Prostate gland (tissue), 2 donors: ENCODE measurements at regions not wholly inside any gene's neighbourhood (a gene's known extent, or its start where the extent isn't known, plus 50 kb on each side); places are given as distances from the start of the nearest gene placed in this dataset.

Experiments used
- DNase-seq: peaks from one replicate; pipeline ENCODE4 v3.0.0-alpha.2; 2019; ENCODE audit warnings: low spot score
- H3K27ac ChIP-seq, 2 donors: fragments of 200-600 bp; sonication (generic); 2 replicates each; pipeline ENCODE4 v1.5.1; 2017 to 2019
- H3K27me3 ChIP-seq: fragments of 200-600 bp; sonication (generic); replicated peaks from 2 replicates; pipeline ENCODE4 v1.5.1; 2019; ENCODE audit not compliant: insufficient read depth
- H3K36me3 ChIP-seq, 2 donors: fragments of 200-600 bp; sonication (generic); 1 replicate in 1 of 2; 2 replicates in 1 of 2; pipeline versions ENCODE4 v1.5.1 to v1.8.1; 2017 to 2019
- H3K4me1 ChIP-seq: fragments of 200-600 bp; sonication (generic); replicated peaks from 2 replicates; pipeline ENCODE4 v1.5.1; 2019
- H3K4me3 ChIP-seq, 2 donors: fragments of 200-600 bp; sonication (generic); 2 replicates each; pipeline ENCODE4 v1.5.1; 2017 to 2019
- H3K9me3 ChIP-seq: fragments of 200-600 bp; sonication (generic); 2 replicates; pipeline ENCODE4 v1.5.1; 2017
- CTCF ChIP-seq, 4 experiments: fragments of 200-600 bp in 2 of 4; fragments of 450-650 bp in 2 of 4; sonication (generic) in 2 of 4; IDR thresholded peaks; 1 replicate in 3 of 4; 2 replicates in 1 of 4; pipeline ENCODE4 v1.5.1; 2016 to 2019; ENCODE audit warnings: antibody characterized with exemption in 4 of 4, mild to moderate bottlenecking in 2 of 4, moderate library complexity in 2 of 4
- POLR2A ChIP-seq: fragments of 450-650 bp; IDR thresholded peaks from one replicate; pipeline ENCODE4 v1.6.1; 2016; ENCODE audit warnings: antibody characterized with exemption, mild to moderate bottlenecking
- POLR2AphosphoS5 ChIP-seq: sonication (generic); formaldehyde crosslinking; IDR thresholded peaks from one replicate; pipeline ENCODE4 v1.6.1; 2017; ENCODE audit warnings: antibody characterized with exemption
- WGBS: methylation state at CpG from one replicate; pipeline ENCODE4 v1.1.5; 2018; 5-methylcytosine and 5-hydroxymethylcytosine counted together
- intact Hi-C: fragments of 100-400 bp; cut with DNase I; formaldehyde crosslinking; loops from one replicate; pipeline ENCODE4 v1.14.2; 2022

- intact Hi-C loops, result no loop called here
- DNase-seq, result no peak
- H3K4me1 ChIP-seq, result no peaks in the 10 kb centered on the region
- H3K27me3 ChIP-seq, result no peaks in the 10 kb centered on the region
- no peak for TF ChIP-seq POLR2A
- no peak for TF ChIP-seq POLR2AphosphoS5
- no peak for TF ChIP-seq CTCF (IDR thresholded peaks at IDR 0.05)
- H3K27ac ChIP-seq, result no peak overlapping the region
- WGBS, result 85% methylated on average over 2 of the region's 2 CpGs
- no peak overlapping the region for H3K4me3 ChIP-seq
- no peaks in the 10 kb centered on the region for H3K9me3 ChIP-seq
- H3K36me3 ChIP-seq, result no peaks in the 10 kb centered on the region
These were observed 94.0 kb upstream of the PCGF5 start for GRCh38 chr10:91126471-91126870.

DNA sequence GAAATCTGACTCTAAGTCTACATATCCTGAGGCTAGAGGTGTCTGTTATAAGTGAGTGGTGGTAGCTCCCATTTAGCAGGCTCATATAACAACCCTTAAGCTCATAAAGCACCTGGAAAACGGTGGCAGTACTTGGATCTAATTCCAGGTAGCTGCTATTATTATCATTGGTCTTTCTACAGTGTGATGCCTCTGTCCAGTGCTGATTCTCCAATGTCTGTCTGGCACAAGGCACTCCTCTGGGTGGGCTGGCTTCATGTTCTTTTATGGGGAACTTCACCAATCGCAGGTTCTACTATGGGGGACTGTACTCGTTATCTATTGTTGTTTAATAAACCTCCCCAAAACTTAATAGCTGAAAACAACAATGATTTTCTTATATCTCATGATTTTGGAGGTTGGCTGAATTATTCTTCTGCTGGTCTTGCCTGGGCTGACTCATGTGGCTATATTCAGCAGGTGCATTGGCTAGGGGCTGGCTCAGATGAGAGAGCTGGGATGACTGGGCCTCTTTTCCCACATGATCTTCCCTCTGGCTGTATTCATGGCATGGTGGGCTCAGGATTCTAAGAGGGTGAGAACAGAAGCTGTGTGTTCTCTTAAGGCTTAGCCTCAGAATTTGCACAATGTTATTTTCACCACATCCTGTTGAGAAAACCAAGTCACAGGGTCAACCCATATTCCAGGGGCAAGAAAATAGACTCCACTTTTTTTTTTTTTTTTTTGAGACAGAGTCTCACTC, 93.0 kb upstream of the PCGF5 start:
- no peaks in the 10 kb centered on the region for H3K9me3 ChIP-seq
- DNase-seq, result no peak
- intact Hi-C loops, result no loop called here
- TF ChIP-seq POLR2A (no peak), POLR2AphosphoS5 (no peak), CTCF (IDR thresholded peaks at IDR 0.05) (no peak)
- H3K36me3 ChIP-seq, result no peaks in the 10 kb centered on the region
- no peak overlapping the region for H3K4me3 ChIP-seq
- no peaks in the 10 kb centered on the region for H3K27me3 ChIP-seq
- 61% methylated on average over 3 of the region's 3 CpGs for WGBS
- H3K4me1 ChIP-seq, result no peaks in the 10 kb centered on the region
- no peak overlapping the region for H3K27ac ChIP-seq

DNA sequence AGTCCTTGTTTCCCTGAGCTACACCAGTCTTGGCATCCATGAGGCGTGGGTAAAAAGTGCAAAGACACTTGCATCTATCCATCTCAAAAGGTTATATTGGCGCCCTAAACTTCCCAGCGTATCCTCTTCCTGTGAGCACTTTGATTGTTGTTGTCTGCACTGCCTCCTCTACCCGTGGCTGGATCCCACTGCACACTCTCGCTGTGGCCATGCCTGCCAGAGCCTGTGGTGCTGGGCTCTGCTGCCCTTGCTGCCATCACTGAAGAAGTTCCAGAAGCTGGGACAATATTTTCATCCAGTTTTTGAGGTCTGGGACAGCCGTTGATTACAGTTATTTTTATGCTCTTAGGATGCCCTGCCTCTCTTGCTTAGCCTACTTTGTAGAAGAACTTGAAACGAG, 85.3 kb upstream of the PCGF5 start:
- Histone ChIP-seq H3K4me3 (no peak overlapping the region), H3K4me1 (no peaks in the 10 kb centered on the region), H3K36me3 (no peaks in the 10 kb centered on the region), H3K27ac (no peak overlapping the region), H3K9me3 (no peaks in the 10 kb centered on the region), H3K27me3 (no peaks in the 10 kb centered on the region)
- 76% methylated on average over 7 of the region's 7 CpGs for WGBS
- intact Hi-C loops, result no loop called here
- DNase-seq, result no peak
- TF ChIP-seq CTCF (IDR thresholded peaks at IDR 0.05) (no peak), POLR2AphosphoS5 (no peak), POLR2A (no peak)

DNA sequence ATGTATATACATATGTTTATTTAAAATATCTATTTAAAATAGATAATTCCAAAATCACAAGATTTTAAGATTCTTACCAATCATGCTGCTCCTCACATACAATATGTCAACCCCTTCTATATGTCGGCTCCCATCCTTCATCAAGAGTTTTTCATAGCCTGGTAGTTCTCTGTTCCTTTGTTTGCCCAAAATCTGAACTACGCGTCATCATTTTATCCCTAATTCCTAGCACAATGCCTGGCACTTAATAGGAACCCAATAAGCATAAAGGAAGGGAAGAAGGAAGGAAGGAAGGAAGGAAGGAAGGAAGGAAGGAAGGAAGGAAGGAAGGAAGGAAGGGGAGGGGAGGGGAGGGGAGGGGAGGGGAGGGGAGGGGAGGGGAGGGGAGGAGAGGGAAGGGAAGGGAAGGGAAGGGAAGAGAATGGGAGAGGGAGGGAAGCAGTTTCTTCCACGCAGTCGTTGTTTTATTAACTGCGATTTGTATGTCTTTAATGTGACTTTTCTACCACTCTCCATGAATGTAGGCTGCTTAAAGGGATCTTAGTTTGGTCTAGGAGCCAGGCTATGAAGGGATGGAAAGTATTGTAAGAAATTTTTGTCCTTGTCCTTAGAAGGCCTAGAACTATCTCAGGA, 83.3 kb upstream of the PCGF5 start:
- H3K27ac ChIP-seq, result no peak overlapping the region
- 92% methylated on average over 6 of the region's 6 CpGs for WGBS
- H3K27me3 ChIP-seq, result no peaks in the 10 kb centered on the region
- H3K36me3 ChIP-seq, result no peaks in the 10 kb centered on the region
- no peak overlapping the region for H3K4me3 ChIP-seq
- no peak for DNase-seq
- no peaks in the 10 kb centered on the region for H3K9me3 ChIP-seq
- intact Hi-C loops, result no loop called here
- no peaks in the 10 kb centered on the region for H3K4me1 ChIP-seq
- no peak for TF ChIP-seq CTCF (IDR thresholded peaks at IDR 0.05)
- TF ChIP-seq POLR2A, result no peak
- TF ChIP-seq POLR2AphosphoS5, result no peak

GRCh38 chr10:91137822-91138221, 82.6 kb upstream of the PCGF5 start:
- TF ChIP-seq CTCF (IDR thresholded peaks at IDR 0.05), result no peak
- TF ChIP-seq POLR2AphosphoS5, result no peak
- TF ChIP-seq POLR2A, result no peak
- WGBS, result 60% methylated on average over 1 of the region's 1 CpG
- intact Hi-C loops, result no loop called here
- no peak for DNase-seq
- Histone ChIP-seq H3K36me3 (no peaks in the 10 kb centered on the region), H3K4me3 (no peak overlapping the region), H3K27me3 (no peaks in the 10 kb centered on the region), H3K4me1 (no peaks in the 10 kb centered on the region), H3K9me3 (no peaks in the 10 kb centered on the region), H3K27ac (no peak overlapping the region)
